Muscle layer of colon (tissue), 2 donors: ENCODE measurements at regions not wholly inside any gene's neighbourhood (a gene's known extent, or its start where the extent isn't known, plus 50 kb on each side); places are given as distances from the start of the nearest gene placed in this dataset.
A peak's percentile ranks its signal among the peaks of the same experiment; 100 is the strongest.

ENCODE experiments used
- H3K27ac ChIP-seq: one replicate; pipeline ENCODE4 v1.7.0; 2013; ENCODE audit warnings: low read depth, mild to moderate bottlenecking, low read length, moderate library complexity
- H3K27me3 ChIP-seq, 2 donors: one replicate each; pipeline ENCODE4 v1.7.0; 2013; ENCODE audit warnings: low read length in 2 of 2, mild to moderate bottlenecking in 2 of 2; ENCODE audit not compliant: insufficient read depth in 2 of 2, control insufficient read depth in 1 of 2
- H3K36me3 ChIP-seq: one replicate; pipeline ENCODE4 v1.7.0; 2013; ENCODE audit warnings: mild to moderate bottlenecking, low read length; ENCODE audit not compliant: insufficient read depth
- H3K4me1 ChIP-seq: one replicate; pipeline ENCODE4 v1.7.0; 2013; ENCODE audit warnings: mild to moderate bottlenecking, low read length; ENCODE audit not compliant: insufficient read depth
- H3K4me3 ChIP-seq, 2 donors: one replicate each; pipeline ENCODE4 v1.7.0; 2013; ENCODE audit warnings: low read length in 2 of 2, low read depth in 1 of 2, mild to moderate bottlenecking in 1 of 2, moderate library complexity in 1 of 2
- H3K9ac ChIP-seq: one replicate; pipeline ENCODE4 v1.7.0; 2013; ENCODE audit warnings: low read length
- H3K9me3 ChIP-seq: one replicate; pipeline ENCODE4 v1.7.0; 2013; ENCODE audit warnings: mild to moderate bottlenecking, low read length
- donor health status: abdominal sarcoma.
- donor health status: Adenocarcinoma of cecum.

DNA sequence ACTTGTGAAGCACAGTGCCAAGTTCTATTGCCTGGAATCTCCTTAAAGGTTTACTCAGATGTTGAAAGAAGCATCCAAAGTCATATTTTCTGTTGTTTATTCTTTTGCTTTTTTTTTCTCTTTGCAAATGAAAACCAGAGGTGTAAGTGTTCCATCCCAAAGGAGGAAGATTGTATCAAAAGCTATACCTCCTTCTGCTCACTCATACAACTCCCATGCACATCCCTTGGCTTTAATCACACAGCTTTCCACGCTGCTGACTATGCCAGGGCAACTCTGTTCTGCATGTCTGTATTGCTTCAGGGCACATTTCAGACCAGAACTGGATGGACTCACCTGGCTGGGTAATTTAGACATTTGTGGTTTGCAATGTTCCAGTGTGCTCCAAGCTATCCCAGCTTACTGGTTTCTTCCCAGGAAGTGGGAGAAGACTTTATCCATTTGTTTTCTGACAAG is 399.6 kb upstream of the TBL1XR1 start:
- Histone ChIP-seq H3K9me3 (no peaks in the 10 kb centered on the region), H3K27me3 (no peaks in the 10 kb centered on the region), H3K27ac (peak overlapping the region; percentile 93), H3K36me3 (no peaks in the 10 kb centered on the region), H3K9ac (no peak overlapping the region), H3K4me1 (peaks cover 58% of the 10 kb centered on the region), H3K4me3 (peak overlapping the region; percentile 24 to 30)

DNA sequence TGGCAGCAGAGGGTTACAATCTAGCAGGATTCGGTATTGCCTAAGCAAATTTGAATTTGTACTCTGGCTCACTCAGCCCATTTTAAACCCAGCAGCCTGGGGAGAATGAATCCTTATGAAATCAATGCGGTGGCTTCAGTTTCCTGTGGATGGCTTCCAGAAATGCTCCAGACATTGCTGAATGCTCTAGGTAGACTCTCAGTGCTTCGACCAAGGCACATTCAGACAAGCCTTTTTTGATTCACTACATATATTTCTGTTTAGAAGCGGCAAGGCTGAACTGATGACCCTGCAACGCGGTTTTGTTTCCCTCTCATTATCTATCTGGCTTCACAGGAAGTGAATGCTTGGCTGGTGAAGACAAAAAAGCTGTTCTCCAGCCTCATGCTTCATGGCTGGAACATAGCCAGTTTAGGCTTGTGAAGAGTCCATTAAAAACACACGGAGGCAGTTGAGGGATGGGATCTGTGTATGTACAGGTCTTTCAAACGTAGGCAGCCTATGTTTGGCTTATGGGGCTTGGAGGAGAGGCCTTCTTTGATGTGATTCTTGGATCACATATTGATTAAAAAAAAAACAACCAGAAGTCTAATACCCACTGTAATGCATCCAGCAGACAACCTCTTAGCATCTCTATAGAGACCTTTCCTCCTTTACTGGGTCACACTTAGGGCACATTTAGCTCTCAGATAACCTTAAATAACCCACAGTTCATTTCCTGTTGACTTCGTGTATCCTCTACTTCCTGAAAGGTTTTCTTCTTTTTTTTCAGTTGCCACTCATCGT is 400.2 kb upstream of the TBL1XR1 start:
- no peaks in the 10 kb centered on the region for H3K36me3 ChIP-seq
- peaks cover 61% of the 10 kb centered on the region for H3K4me1 ChIP-seq
- peak overlapping the region; percentile 93 for H3K27ac ChIP-seq
- no peak overlapping the region for H3K9ac ChIP-seq
- H3K27me3 ChIP-seq, result no peaks in the 10 kb centered on the region
- H3K9me3 ChIP-seq, result no peaks in the 10 kb centered on the region
- H3K4me3 ChIP-seq, result peak overlapping the region; percentile 24 to 30

DNA sequence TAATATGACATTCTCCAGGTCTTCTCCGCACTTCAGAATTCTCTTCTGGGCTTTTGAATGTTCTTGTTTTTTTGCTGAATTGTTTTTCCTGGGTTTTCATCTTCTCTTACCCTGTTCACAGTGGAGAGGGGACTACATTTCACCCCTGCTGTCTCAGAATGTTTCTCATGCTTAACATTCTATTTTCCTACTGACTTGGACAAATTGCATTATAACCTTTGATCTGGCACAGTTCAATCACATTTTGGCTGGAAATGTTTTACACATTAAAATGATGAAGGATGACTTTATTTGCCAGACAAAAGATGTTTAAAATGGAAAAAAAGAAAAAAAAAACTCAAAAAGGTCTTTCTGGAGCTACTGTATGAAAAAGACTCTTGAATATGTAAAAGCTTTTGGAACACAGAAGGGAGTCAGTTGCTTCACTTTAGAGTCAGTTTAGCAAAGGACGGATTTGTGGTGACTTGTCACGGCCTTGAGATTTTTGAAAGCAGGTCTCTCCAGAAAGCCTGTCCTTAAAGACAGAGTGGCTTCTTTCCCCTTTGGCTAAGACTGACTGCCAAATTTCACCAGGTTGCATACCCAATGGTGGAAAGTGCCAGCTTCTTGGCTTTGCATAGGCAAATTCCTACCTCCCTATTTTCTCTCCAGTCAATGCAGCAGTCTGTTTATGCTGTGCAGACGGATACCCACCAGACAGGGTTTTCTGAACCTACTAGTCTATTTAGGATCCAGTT is 401.0 kb upstream of the TBL1XR1 start:
- no peak overlapping the region for H3K9ac ChIP-seq
- H3K27ac ChIP-seq, result peak overlapping the region; percentile 93
- H3K4me3 ChIP-seq, result no peak overlapping the region

DNA sequence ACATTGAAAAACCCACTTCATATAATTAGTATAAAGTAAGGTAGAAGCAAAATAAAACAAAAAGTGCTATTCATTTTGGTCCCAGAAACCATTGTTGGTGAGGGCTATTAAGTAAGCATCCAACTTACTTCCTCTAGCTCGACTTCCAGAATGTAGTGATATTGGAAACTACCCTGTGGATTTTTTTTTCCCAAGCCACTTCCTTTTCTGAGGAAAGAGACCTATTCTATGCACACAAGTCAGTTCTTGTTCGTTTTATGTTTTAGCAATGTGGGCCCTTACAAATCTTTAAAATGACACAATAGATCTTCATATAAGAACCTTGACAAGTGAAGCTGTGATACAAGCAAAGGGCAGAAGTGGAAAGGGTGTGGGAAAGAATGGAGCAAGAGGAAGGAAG is 402.0 kb upstream of the TBL1XR1 start:
- Histone ChIP-seq H3K36me3 (no peaks in the 10 kb centered on the region), H3K4me3 (no peak overlapping the region), H3K9me3 (no peaks in the 10 kb centered on the region), H3K4me1 (peaks cover 77% of the 10 kb centered on the region), H3K27me3 (no peaks in the 10 kb centered on the region), H3K9ac (no peak overlapping the region), H3K27ac (peak overlapping the region; percentile 35)

More for the DNA sequence above, 401.0 kb upstream of the TBL1XR1 start:
- Histone ChIP-seq H3K27me3 (no peaks in the 10 kb centered on the region), H3K4me1 (peaks cover 68% of the 10 kb centered on the region), H3K36me3 (no peaks in the 10 kb centered on the region), H3K9me3 (no peaks in the 10 kb centered on the region)

DNA sequence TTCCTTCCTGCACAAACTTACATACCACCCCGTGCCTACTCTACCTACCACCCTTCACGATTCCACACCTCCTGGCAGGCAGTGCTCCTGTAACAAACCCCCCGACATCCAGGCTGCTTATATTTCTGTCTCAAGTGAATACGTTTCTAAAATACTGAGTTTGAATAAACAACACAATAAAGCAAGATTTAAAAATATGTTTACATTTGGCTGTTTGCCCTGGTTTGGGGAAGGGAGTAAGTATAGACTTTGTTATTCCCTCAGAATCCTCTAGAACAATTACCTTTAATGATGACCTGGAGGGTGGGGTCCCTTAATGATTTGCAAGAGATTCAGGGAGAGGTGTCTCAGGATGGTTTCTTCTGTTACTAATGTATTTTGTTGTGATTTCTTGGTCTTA is 402.6 kb upstream of the TBL1XR1 start:
- H3K36me3 ChIP-seq, result no peaks in the 10 kb centered on the region
- no peaks in the 10 kb centered on the region for H3K27me3 ChIP-seq
- H3K9me3 ChIP-seq, result no peaks in the 10 kb centered on the region
- H3K4me1 ChIP-seq, result peaks cover 78% of the 10 kb centered on the region
- no peak overlapping the region for H3K27ac ChIP-seq
- no peak overlapping the region for H3K9ac ChIP-seq
- no peak overlapping the region for H3K4me3 ChIP-seq

DNA sequence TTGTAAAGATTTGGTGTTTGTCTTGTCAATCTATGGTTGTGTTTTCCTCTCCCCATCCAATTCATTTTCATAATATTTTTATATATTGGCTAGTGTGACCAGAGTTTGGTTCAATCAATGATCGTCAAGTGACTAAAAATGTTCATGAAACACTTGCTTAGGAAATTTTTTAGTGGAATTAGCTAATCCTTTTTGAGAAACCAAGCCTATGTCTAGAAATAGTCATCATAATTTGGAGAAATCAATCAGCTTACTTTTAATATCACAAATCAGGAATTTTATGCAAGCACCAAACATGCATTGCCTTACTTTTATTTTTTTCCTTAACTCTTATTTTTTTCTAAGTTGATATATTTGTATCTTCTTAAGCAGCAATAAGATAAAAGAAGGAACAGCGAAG is 403.1 kb upstream of the TBL1XR1 start:
- H3K4me3 ChIP-seq, result no peak overlapping the region
- H3K27me3 ChIP-seq, result no peaks in the 10 kb centered on the region
- H3K9me3 ChIP-seq, result no peaks in the 10 kb centered on the region
- H3K27ac ChIP-seq, result no peak overlapping the region
- no peak overlapping the region for H3K9ac ChIP-seq
- H3K4me1 ChIP-seq, result peaks cover 77% of the 10 kb centered on the region
- H3K36me3 ChIP-seq, result no peaks in the 10 kb centered on the region

DNA sequence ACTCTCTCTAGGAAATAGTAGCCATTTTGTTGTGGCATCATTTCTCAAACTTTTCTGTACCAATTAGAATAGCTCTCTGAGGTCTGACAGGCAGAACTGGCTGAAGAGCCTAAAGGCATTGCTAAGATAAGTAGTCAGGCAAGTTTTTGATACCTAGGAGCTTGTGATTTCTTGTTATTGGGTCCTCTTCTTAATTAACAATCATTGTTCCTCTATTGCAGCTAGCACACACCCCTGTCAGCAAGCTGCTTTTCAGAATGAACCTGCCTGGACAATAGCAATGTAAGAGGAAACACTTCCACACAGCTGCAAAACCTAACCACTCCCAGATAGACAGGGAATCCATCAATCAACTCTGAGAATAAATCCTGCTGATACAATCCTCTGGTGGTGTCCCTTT is 403.9 kb upstream of the TBL1XR1 start:
- H3K27me3 ChIP-seq, result no peaks in the 10 kb centered on the region
- H3K9ac ChIP-seq, result no peak overlapping the region
- H3K9me3 ChIP-seq, result no peaks in the 10 kb centered on the region
- no peaks in the 10 kb centered on the region for H3K36me3 ChIP-seq
- H3K4me3 ChIP-seq, result no peak overlapping the region
- H3K4me1 ChIP-seq, result peaks cover 70% of the 10 kb centered on the region
- H3K27ac ChIP-seq, result no peak overlapping the region

DNA sequence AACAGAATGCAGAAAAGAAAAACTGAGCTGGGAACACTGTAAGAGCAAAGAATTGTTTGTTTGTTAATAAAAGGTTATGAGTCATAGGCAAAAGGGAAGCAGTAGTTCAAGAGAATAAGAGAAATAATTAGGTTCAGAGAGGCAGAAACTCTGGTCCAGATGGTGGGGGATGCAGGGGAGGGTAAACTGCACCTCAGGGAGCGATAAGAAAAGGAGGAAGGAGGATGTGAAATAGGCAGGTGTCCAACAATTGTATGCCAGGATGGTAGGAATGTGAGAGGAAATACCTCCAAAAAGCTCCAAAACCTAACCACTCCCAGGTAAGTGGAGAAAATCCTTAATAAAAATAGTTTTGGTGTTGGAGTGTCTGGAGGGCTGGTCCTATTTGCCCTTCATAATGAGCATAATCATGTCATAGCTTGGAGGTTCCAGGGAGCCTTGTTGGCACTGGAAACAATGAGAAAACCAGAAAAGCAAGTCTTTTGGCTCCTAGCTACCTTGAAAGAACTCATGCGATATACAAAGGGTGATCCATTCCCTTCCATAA is 405.4 kb upstream of the TBL1XR1 start:
- Histone ChIP-seq H3K27ac (no peak overlapping the region), H3K4me1 (peaks cover 62% of the 10 kb centered on the region), H3K27me3 (no peaks in the 10 kb centered on the region), H3K9me3 (no peaks in the 10 kb centered on the region), H3K4me3 (no peak overlapping the region), H3K36me3 (no peaks in the 10 kb centered on the region), H3K9ac (no peak overlapping the region)

DNA sequence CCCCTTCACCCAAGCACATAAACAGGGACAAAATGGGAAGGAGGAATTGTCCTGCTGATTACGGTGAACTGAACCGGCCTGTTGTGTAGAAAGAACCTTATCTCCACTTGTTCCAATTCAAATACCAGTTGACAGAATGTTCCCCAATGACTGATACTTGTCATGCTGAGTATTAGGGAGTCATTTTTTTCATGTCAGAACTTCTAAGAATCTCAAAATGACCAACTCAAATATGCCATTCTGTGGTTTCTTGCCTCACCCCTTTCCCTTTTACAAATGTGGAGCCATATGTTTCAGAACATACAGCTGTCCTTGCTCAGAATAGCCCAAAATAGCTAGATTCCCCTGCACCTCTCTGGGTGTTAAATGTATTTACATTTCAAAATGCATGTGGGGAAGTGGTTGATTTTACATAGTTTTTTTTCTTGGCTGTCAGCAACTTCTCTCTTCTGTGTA is 405.9 kb upstream of the TBL1XR1 start:
- Histone ChIP-seq H3K9ac (no peak overlapping the region), H3K4me1 (peaks cover 60% of the 10 kb centered on the region), H3K27me3 (no peaks in the 10 kb centered on the region), H3K4me3 (no peak overlapping the region), H3K9me3 (no peaks in the 10 kb centered on the region), H3K36me3 (no peaks in the 10 kb centered on the region), H3K27ac (peak overlapping the region; percentile 26)

DNA sequence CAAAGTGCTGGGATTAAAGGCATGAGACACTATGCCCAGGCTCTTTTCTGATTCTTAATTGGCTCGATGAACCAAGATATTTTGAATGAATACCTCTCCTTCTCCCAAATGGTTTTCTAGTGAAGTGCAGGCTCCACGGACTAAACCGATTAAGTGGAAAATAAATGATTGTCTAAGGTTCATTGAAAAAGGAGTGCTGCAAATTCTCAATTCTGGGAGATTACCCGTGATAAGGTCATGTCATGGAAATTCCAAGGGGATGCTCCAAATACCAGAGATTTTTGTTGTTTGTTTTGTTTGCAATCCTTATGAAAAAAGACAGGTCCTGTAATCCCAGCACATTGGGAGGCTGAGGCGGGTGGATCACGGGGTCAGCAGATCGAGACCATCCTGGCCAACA is 406.9 kb upstream of the TBL1XR1 start:
- Histone ChIP-seq H3K9me3 (no peaks in the 10 kb centered on the region), H3K9ac (no peak overlapping the region), H3K4me3 (no peak overlapping the region), H3K27ac (no peak overlapping the region), H3K36me3 (no peaks in the 10 kb centered on the region), H3K4me1 (peaks cover 53% of the 10 kb centered on the region), H3K27me3 (no peaks in the 10 kb centered on the region)

DNA sequence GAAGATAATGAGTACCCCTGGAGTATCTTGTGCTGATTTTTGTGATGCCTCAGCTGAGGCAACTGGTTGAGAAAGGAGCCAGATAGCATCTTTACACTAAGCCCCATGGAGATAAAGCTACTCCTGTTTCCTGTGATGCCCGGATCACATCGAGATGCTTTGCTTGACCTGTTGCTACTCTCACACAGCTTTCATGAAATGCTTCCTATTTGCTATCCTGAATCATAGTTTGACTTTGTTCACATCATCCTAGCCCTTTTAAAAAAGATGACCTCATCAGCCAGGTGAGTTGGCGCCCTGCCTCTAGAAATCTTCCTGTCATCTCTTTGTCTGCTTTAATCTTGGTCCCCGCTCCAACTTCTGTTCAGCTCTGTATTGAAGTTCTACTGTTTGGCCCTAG is 409.6 kb upstream of the TBL1XR1 start:
- H3K9me3 ChIP-seq, result no peaks in the 10 kb centered on the region
- H3K27me3 ChIP-seq, result no peaks in the 10 kb centered on the region
- H3K9ac ChIP-seq, result no peak overlapping the region
- H3K4me1 ChIP-seq, result peaks cover 45% of the 10 kb centered on the region
- no peak overlapping the region for H3K27ac ChIP-seq
- H3K4me3 ChIP-seq, result no peak overlapping the region
- H3K36me3 ChIP-seq, result no peaks in the 10 kb centered on the region
